HuH-7 (cell line): ENCODE measurements at regions not wholly inside any gene's neighbourhood (a gene's known extent, or its start where the extent isn't known, plus 50 kb on each side); places are given as distances from the start of the nearest gene placed in this dataset.
"Not testable (repeated sequence)": the region's sequence is repeated elsewhere in the genome, so short reads cannot be mapped to it uniquely, and the experiment has no call there.

Experiments
- DNase-seq: peaks from one replicate; pipeline ENCODE4 v3.0.0; 2011; ENCODE audit warnings: low spot score

DNA sequence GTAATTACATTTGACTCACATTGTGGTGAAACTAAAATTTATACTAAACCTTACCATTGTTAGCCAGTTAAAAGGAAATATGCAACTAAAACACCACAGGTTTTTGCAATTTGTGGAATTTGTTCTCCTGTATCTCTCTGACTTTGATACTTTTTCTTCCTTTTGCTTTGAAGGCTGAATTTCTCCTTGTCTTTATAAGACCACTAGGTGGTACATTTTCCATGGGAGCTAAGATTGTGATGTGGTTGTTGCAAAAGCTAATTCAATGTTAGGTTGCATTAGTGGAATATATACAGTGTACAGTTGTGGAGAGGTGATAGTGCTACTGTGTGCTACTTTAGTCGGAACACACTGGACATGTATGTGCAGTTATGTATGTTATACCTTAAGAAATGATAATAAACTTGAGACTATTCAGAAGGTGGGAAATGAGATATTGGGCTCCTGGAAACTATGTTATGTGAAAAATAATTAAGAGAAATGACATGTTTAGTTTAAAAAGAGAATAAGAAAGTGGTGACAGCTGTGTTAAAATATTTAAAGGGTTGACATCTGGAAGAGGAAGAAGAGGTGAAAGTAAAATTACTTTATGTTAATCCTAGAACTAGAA, 70.3 kb downstream of the ARL9 start:
- DNase-seq, result peak; percentile 9

DNA sequence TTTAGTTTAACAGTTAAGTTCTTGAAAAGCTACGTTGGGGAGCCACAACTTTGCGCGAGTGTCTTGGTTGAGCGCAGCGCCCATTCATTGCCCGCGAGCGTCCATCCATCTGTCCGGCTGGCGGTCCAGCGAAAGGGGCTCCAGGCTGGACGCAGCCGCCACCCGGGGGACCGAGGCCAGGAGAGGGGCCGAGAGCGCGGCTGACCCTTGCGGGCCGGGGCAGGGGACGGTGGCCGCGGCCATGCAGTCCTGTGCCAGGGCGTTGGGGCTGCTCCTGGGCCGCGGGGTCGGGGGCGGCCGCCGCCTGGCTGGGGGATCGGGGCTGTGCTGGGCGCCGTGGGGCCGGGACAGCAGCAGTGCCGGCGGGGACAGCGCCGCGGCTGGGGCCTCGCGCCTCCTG, 86.8 kb downstream of the ARL9 start:
- not testable (repeated sequence) for DNase-seq
